Head of caudate nucleus (tissue), 42 donors: ENCODE measurements at regions not wholly inside any gene's neighbourhood (a gene's known extent, or its start where the extent isn't known, plus 50 kb on each side); places are given as distances from the start of the nearest gene placed in this dataset.

Experiments
- DNase-seq, 42 donors: peaks; one replicate each; pipeline versions ENCODE4 v3.0.0 to v3.0.0-alpha.2; 2020 to 2021; ENCODE audit warnings: mixed read lengths in 7 of 42
- intact Hi-C: fragments of 100-400 bp; cut with DNase I; formaldehyde crosslinking; loops from one replicate; pipeline ENCODE4 v1.15.0; 2022

DNA sequence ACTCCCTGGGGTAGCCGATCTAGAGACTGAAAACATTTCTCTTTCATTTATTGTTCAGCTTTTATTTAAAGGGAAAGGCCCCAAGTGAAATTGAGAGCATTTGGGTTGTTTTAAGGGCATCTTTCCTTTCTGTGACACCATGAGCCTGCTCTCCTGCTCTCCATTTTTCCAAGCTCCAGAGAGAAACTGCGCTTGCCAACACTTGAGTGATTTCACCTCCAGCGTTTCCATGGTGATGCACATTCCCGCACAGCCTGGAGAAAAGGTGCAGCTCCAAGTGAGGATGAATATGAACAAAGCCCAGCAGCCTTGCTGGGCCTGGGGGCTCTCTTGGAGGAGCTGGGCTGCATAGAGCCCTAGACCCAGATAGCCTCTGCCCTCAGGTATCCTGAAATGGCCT lies 159.2 kb upstream of the PPP2R3A start:
- peak in 39 of 42 donors; percentile 15 to 85 (median 56) for DNase-seq
- intact Hi-C loops, result no loop called here

DNA sequence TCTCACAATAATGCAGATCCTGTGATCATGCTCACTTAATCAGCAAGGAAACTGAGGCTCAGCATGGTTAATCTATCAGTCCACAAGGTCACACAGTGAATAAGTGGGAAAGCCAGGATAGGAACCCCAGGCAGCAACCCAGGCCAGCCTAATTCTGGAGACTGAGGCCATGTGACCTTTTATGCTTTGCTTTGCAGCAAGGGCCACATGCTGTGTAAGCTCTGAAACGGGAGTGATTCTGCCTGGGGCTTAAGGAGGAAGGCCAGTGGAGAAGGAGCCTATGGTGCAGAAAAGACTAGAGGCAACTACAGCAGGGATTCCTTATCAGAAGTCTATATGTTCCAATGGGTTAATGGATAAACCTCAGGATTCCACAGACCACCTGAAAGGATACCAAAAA lies 157.6 kb upstream of the PPP2R3A start:
- no peak for DNase-seq
- intact Hi-C loops, result no loop called here

GRCh38 chr3:135809021-135809634 lies 156.4 kb upstream of the PPP2R3A start:
- intact Hi-C loops, result no loop called here

GRCh38 chr3:135811651-135812050 lies 153.9 kb upstream of the PPP2R3A start:
- no peak for DNase-seq
- intact Hi-C loops, result no loop called here

More at GRCh38 chr3:135809021-135809634, 156.4 kb upstream of the PPP2R3A start:
- no peak for DNase-seq

- peak in 1 of 42 donors; percentile 5 for DNase-seq
- intact Hi-C loops, result no loop called here
Measured at GRCh38 chr3:135812057-135812456, 153.5 kb upstream of the PPP2R3A start.

GRCh38 chr3:135834465-135834864 lies 131.1 kb upstream of the PPP2R3A start:
- intact Hi-C loops, result no loop called here

DNA sequence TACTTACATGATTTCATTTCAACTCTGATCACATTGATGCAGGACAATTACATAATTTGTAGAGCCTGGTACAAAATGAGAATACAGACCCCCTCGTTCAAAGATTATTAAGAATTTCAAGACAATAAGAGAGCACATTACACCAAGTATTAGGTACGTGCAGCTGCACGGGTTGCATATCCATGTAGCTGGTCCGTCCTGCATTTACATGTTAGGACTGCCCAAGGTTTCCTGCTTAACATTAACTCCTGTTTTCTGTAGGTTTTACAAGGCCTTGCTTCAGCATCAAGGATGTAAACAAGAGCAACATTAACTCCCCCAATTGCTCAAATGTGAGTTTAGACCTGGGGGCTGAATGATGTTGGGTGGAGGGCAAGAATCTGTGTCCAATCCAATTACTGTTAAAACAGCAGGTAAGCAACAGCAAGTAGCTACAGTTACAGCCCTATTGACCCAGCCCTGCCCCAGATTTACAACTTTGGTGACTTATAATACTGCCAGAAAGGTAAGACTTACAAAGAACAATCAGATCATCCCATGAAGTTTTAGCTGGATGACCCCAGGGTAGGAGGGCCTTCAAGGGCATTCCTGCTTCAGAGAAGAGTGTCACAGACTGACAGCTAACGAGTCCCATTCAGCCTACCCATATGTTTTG lies 127.4 kb upstream of the PPP2R3A start:
- no peak for DNase-seq
- intact Hi-C loops, result no loop called here

More at GRCh38 chr3:135834465-135834864, 131.1 kb upstream of the PPP2R3A start:
- no peak for DNase-seq

- intact Hi-C loops, result no loop called here
- DNase-seq, result no peak
Measured at GRCh38 chr3:135840436-135840835, 125.1 kb upstream of the PPP2R3A start.

- intact Hi-C loops, result no loop called here
- no peak for DNase-seq
Measured at GRCh38 chr3:135844386-135844785, 121.1 kb upstream of the PPP2R3A start.

DNA sequence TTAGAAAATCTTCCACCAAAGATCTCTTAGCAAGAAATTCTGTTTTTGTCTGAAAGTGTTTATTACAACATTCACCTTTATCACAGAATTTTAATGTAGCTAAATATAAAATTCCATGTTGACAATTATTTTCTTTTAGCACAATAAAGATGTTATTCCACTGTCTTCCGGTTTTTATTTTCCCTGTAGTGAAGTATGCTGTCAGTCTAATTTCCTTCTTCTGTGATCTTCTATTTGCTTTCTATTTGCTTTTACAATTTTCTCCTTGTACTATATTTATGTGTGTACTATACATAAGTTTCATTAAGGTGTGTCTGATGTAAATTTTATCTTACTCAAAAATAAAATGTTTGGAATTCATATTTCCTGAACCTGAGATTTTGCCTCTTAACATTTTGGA lies 117.5 kb upstream of the PPP2R3A start:
- no peak for DNase-seq

DNA sequence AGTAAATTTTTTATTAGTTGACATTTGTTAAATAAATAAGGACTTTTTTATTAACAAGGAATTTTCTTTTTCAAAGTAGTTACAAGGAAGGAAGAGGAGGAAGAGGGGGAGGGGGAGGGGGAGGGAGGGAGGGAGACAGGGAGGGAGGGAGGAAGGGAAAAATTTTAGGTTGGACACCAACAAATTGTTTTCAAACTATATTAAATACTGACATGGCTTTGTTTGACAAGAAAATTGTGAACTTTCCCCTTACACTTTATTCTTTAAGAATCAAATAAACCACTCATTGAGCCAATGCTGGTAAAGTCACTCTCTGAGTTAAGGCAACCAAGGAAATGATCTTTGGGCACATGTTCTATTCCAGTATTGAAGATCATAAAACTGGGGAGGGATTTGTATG lies 115.7 kb upstream of the PPP2R3A start:
- no peak for DNase-seq
- intact Hi-C loops, result no loop called here

More for the DNA sequence above, 117.5 kb upstream of the PPP2R3A start:
- intact Hi-C loops, result no loop called here

GRCh38 chr3:135851201-135852081 lies 114.1 kb upstream of the PPP2R3A start:
- DNase-seq, result no peak
- intact Hi-C loops, result no loop called here

DNA sequence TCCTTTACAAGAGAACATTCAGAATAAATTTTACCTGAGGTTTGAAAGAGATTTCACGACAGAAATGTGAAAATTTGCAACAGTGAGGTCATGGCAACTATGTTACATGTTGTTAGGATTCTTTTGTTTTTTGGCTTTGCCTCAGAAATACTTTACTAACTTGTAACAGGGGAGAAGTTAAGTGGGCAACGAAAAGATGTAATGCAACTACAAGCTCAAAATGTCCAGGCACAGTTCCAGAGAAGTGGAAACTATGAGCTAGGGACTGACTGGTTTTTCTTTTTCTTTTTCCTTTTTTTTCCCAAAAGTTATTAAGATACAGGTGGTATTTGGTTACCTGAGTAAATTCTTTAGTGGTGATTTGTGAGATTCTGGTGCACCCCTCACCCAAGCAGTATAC lies 111.5 kb upstream of the PPP2R3A start:
- intact Hi-C loops, result no loop called here
- DNase-seq, result no peak

DNA sequence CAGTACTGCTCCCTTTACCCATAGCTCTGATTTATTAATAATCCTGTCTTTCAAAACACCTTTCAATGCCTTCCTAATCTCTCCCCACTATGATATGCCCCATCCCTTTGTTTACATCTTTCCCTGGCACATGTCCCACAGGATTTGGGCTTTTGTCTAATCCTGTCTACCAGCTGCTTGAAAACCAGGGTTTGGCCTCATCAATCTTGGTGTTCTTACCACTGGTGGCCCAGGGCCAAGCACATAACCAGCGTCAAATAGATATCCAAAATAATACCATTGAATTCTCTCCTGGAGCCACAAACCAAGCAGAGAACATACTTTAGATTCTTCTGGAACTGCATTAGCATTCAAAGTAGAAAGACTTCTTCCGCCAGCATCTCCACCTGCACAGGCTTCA lies 104.8 kb upstream of the PPP2R3A start:
- DNase-seq, result no peak
- intact Hi-C loops, result no loop called here

GRCh38 chr3:135862361-135862760 lies 103.2 kb upstream of the PPP2R3A start:
- intact Hi-C loops, result no loop called here
- no peak for DNase-seq

DNA sequence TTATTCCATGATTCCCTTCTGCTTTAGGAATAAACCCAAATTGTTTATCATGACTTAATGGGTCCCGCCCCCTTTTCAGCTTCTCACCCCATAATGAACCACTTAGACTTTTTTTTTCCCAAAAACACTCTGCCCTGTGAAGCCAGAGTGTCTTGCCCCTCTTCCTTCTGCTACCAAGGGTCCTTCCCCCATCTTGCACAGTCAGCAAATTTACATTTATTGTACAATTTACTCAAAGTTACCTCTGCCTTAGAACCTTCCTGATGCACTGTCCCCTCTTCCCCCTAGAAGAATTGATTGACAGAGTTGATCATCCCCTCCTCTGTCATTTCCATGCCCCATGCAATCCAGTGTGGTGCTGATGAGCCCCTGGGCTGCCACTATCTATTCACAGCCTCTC lies 101.5 kb upstream of the PPP2R3A start:
- intact Hi-C loops, result no loop called here

GRCh38 chr3:135865085-135865484 lies 100.4 kb upstream of the PPP2R3A start:
- intact Hi-C loops, result no loop called here
- DNase-seq, result no peak

More for the DNA sequence above, 101.5 kb upstream of the PPP2R3A start:
- no peak for DNase-seq

DNA sequence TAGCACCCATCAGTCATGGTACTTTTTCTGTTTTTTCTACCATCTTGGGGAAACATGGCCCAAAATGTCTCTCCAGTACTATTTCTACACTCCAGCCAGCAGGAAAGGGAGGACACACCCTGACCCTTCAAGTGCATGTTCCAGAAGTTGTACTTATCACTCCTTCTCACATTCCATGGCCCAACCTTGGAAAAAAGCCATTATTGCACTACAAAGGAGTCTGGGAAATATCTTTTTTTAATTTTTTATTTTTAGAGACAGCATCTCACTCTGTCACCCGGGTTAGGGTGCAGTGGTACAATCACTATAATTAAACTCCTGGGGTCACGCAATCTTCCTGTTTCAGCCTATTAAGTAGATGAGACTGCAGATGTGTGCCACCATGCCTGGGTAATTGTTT lies 100.0 kb upstream of the PPP2R3A start:
- intact Hi-C loops, result no loop called here
- DNase-seq, result no peak

- intact Hi-C loops, result no loop called here
Measured at GRCh38 chr3:135867911-135868310, 97.6 kb upstream of the PPP2R3A start.

DNA sequence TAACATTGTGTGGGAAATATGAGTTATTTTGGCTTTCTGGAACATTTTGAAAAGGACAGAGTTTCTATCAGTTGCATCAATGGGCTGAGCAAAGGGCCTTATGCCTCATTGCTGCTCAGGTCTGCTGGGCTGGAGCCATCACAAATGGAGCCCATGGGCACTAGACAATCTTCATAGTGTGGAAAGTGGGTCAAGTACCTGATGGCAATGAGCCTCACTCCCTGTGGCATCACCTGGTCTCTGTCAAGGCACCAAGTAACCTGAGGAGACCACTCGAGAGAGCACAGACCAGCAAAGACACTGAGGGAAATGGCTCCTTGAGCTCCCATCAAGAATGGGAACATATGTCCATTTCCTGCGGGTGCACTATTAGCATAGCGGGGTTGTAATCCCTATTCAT lies 96.7 kb upstream of the PPP2R3A start:
- intact Hi-C loops, result no loop called here
- DNase-seq, result no peak

More at GRCh38 chr3:135867911-135868310, 97.6 kb upstream of the PPP2R3A start:
- DNase-seq, result no peak
